CD4-positive, alpha-beta T cell treated with Interleukin-21 for 1 hour (primary cell): ENCODE measurements at regions not wholly inside any gene's neighbourhood (a gene's known extent, or its start where the extent isn't known, plus 50 kb on each side); places are given as distances from the start of the nearest gene placed in this dataset.

Source experiments
- DNase-seq: peaks from one replicate; pipeline ENCODE4 v3.0.0-alpha.2; 2020

DNA sequence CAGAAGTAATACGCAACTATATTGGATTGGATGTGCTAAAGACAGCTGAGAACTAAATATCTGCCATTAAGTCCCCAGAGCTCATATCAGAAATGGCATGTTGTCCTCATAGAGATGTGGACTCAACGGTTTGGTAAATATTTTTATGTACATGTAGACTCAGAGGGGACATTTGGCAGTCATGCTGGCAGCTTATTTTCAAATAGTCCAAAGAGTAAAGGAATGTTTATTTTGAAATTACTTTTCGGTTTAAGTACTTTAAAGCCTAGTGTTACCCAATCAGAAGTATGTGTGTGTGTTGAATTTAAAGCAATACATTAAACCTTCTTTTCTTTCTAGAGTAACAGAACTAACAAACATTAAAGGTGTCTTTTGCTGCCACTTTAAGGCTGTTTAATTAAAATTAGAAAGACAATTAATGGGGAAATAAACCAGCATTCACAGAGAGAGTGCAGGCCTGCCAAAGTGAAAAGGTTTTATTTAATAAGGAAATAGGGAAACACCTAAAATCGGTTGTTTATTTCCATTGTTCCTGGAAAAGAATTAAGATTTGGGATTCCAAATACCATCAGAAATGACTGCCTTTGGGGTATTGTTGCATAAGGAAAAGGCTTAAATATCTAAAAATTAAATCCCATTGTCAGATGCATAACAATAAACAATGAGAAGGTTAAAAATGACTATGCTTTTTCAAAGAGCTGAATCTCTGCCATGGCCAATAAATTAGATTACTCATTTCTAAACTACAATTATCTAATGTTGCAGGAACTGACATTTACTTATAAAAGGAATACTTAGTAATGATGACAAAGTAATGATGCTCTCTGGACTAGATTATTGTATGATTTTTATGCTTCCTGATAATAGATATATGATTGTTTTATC is 113.4 kb upstream of the AHR start:
- no peak for DNase-seq

DNA sequence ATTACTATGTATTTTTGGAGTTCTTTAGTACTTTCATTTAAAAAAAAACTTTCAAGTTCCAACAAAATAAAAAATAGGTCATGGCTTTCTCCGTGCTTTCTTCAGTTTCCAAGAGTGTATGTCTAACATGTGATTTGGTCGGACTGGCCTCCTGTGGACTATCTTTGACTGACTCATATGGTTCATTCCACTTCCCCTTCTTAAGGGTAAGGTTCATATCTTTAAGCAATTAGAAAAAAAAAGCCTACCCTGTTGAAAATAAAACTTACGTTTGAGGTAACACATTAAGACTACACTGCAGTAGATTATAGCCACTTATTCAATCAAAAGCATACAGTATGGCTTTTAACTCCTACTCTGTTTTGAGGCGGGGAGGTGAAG is 112.8 kb upstream of the AHR start:
- DNase-seq, result peak; percentile 7

DNA sequence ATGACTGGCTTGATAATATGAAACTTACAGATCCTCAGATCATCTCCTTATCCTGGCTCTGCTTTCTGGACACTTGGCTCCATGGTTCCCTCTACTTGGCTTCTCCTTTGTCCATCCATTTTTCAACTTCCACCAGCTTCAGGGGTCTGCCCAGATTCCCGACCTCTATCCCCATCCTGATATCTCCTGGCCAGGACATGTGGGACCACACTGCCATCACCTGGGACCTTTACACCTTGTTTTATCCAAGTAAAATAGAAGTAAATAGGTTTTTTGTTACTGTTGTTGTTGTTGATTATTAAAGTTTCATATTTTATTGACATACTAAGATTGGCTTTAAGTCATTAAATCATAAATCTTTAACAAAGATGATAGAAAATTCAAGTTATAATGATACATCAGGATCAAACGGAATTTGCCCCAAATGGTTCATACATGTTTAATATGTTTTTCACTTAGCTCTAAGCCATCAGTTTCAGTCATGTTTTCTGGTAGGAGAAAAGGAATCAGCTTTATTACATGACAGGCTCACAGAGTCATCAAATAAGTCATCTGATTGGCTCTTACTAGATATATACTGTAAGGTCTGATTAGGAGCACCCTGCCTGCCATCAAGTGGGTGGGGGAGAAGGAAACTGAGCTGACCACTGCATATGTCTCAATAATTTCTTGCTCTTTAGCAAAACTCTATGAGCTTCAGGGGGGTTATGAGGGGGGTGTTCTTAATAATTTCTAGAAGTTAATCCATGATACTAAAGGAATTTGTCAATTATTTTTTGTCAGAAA is 111.5 kb upstream of the AHR start:
- no peak for DNase-seq

DNA sequence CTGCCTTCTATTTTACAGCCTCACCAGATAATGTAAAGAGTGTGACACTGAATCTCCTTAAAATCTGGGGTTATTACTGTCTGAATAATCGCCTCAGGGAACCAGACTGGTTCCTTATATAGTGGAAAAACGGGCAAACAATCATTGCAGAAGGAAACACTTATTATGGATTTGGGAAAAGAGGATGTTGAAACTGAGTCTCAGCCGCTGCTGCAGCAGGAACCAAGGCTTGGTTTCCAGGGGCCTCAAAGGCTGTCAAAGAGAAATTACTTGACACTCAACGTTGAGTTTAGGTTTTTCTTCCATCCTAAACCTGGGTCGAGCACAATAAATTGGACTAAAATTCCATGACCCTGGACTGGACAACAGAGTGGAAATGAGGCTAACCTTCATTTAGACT is 103.8 kb upstream of the AHR start:
- DNase-seq, result no peak

DNA sequence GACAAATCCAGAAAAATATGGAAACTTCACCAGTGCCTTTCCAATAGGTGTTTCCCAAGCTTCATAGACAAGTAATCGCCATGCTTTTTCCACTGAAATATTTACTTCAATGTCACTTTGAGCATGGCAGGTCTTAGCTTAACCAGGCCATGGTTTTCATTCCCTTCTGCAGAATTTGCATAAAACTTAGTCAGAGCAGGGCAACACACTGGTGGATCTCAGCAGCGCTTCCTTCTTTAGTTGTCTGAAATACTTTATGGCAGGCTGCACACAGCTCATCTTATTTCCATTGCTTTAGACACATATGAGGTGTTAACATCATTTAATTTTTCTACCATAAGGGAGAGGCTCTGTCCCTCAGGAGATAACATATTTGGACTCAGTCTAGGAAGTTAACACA is 102.9 kb upstream of the AHR start:
- DNase-seq, result no peak

GRCh38 chr7:17205910-17206309 is 92.5 kb upstream of the AHR start:
- DNase-seq, result no peak

DNA sequence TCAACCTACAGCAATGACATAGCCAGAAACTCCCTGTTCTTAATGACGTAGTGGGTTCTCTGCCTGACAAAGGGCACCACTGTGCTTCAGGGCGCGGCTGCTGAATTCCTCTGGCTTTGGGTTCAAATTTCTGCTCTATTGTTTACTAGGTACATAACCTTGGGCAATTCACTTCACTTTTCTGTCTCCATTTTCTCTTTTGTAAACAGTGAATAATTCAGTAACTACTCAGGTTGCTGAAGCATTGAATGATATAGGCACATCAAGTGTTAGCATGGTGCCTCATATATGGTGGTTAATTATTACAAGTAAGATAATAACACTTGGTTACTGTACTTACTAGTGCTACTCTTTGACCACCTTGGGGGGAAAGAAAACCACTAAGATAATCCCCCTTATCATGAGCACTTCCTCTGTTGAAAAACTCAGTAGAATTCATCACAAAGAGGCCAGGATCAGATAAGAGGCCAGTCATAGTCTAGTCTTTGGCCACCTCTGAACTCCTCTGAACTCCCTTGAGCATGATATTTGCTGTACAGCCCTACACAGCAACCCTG is 92.0 kb upstream of the AHR start:
- DNase-seq, result no peak

- DNase-seq, result no peak
Observed at GRCh38 chr7:17207220-17207619, 91.2 kb upstream of the AHR start.

DNA sequence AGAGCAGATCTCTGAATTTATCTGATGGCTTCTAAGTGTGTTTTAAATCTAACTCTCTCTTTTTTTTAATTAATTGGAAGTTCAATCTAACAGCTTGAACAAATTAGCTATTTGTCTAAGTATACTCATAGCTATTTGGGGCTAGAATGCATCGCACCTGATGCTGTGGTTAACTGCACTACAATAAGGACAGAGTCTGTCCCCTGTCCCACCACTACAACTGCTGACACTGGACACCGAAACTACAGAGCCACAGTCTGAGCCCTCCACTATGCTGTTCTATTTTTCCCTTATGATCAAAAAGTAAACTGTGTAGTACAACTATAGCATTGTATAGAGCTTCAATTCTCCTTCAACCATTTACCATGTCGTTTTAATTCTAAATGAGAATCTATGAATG is 89.4 kb upstream of the AHR start:
- DNase-seq, result no peak

GRCh38 chr7:17211307-17211836 is 87.1 kb upstream of the AHR start:
- no peak for DNase-seq

GRCh38 chr7:17212188-17212587 is 86.3 kb upstream of the AHR start:
- no peak for DNase-seq

DNA sequence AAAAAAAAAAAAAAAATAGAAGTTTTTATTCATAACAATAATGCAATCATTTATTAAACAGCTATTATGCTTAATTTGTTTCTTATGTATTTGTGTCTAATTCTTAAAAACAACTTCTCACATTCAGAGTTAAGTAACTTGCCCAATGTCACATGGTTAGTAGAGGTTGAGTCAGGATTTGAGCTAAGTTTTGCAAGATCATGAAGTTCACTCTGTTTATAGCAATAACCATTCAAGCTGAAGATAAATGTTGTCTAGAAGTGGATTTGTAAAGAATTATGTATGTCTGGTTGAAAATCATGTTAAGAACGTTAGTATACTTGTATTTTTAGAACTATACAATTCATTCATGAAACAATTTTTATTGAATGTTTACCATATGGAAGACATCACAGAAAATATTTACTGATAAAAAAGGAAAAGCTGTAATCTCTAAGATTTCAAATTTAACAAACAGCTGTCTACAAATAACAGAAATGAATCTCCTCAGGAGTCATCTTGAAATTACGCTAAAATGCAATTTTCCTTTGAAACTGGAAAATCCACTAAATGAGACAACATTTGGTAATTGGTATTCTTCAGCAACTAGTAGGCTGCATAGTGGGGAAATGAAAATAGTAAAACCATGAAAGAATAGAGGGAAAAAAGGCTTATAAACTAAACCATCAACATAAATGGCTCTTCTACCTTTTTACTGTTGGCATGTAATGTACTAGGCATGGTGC is 70.5 kb upstream of the AHR start:
- no peak for DNase-seq

DNA sequence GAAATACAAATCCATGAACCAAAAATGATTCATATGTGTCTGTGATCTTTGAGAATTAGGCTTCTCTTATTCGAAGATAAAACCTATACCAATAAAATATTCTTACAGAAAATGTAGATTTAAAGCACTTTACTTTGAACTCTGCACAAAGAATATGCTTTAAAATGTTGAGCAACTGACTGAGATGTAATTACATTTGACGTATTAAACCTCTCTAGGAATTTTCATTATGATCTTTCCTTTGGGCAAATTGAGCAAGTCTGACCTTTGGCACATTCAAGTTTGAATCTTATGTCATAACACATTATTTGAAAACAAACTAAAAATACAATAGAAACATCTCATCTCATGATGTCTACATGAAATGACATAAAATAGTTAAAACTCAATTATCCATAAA is 69.2 kb upstream of the AHR start:
- no peak for DNase-seq

GRCh38 chr7:17230099-17230807 is 68.2 kb upstream of the AHR start:
- no peak for DNase-seq

GRCh38 chr7:17233603-17234002 is 64.8 kb upstream of the AHR start:
- no peak for DNase-seq

GRCh38 chr7:17234030-17234397 is 64.4 kb upstream of the AHR start:
- peak; percentile 72 for DNase-seq

DNA sequence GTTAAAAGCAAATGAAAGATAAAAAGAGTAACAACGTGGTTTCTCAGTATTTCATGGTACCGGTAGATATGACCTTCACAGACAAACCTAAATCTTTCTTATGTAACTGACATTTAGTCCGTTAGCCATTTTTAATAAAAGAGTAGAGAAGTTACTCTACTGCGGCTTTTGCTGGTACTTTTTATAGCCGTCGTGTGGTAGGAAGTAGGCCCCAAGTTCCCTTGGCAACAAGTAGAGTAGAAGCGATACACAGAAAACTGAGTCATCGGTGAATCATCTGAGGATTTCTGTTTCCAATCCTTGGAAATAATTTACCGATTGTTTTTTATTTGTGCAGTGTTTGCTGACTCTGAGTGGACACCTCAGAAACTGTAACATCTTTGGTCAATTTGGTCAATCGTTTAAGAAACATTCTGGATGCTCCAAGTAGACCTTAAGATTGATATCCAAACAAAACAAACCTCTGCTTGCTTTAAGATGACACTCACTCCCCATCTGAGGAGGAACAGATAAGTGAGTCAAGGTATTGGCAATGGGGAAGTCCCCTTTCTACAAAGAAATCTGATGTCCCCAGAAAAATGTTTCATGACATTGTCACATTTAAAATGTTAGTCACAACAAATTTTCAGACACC is 63.9 kb upstream of the AHR start:
- DNase-seq, result peak; percentile 90

- DNase-seq, result no peak
Observed at GRCh38 chr7:17236171-17236570, 62.3 kb upstream of the AHR start.

GRCh38 chr7:17236603-17237002 is 61.8 kb upstream of the AHR start:
- DNase-seq, result no peak

GRCh38 chr7:17239046-17239445 is 59.4 kb upstream of the AHR start:
- no peak for DNase-seq

GRCh38 chr7:17239683-17240521 is 58.5 kb upstream of the AHR start:
- DNase-seq, result no peak
